MM.1S (cell line): ENCODE measurements at regions not wholly inside any gene's neighbourhood (a gene's known extent, or its start where the extent isn't known, plus 50 kb on each side); places are given as distances from the start of the nearest gene placed in this dataset.

Source experiments
- DNase-seq: peaks from one replicate; pipeline ENCODE4 v3.0.0-alpha.2; 2015
- H2AFZ ChIP-seq: fragments of 300-600 bp; sonication (generic); 2 replicates; pipeline ENCODE4 v1.6.0; 2016; ENCODE audit warnings: antibody characterized with exemption, low read length
- H3F3A ChIP-seq: fragments of 300-600 bp; sonication (generic); 2 replicates; pipeline ENCODE4 v1.6.1; 2016; ENCODE audit warnings: mild to moderate bottlenecking, antibody characterized with exemption, low read length, moderate library complexity, mixed read lengths; ENCODE audit not compliant: insufficient read depth
- H3K27ac ChIP-seq: fragments of 300-600 bp; sonication (generic); 2 replicates; pipeline ENCODE4 v1.5.1; 2016; ENCODE audit warnings: mild to moderate bottlenecking, low read length
- H3K27me3 ChIP-seq: fragments of 300-600 bp; sonication (generic); replicated peaks from 2 replicates; pipeline ENCODE4 v1.6.0; 2016; ENCODE audit warnings: low read length; ENCODE audit not compliant: insufficient read depth
- H3K36me3 ChIP-seq: fragments of 300-600 bp; sonication (generic); replicated peaks from 2 replicates; pipeline ENCODE4 v1.6.1; 2016; ENCODE audit warnings: mild to moderate bottlenecking, low read length, mixed read lengths; ENCODE audit not compliant: insufficient read depth
- H3K4me1 ChIP-seq: fragments of 300-600 bp; sonication (generic); 2 replicates; pipeline ENCODE4 v1.6.1; 2016; ENCODE audit warnings: low read length, mixed read lengths
- H3K4me2 ChIP-seq: fragments of 300-600 bp; sonication (generic); 2 replicates; pipeline ENCODE4 v1.6.0; 2016; ENCODE audit warnings: low read depth, low read length
- H3K4me3 ChIP-seq: fragments of 300-600 bp; sonication (generic); 2 replicates; pipeline ENCODE4 v1.5.1; 2016; ENCODE audit warnings: low read length, mixed read lengths
- H3K79me2 ChIP-seq: fragments of 300-600 bp; sonication (generic); 2 replicates; pipeline ENCODE4 v1.6.1; 2016; ENCODE audit warnings: mixed run types, low read length, mixed read lengths
- H3K9ac ChIP-seq: fragments of 300-600 bp; sonication (generic); 2 replicates; pipeline ENCODE4 v1.6.1; 2016; ENCODE audit warnings: low read length, mixed read lengths
- H3K9me2 ChIP-seq: fragments of 300-600 bp; sonication (generic); replicated peaks from 2 replicates; pipeline ENCODE4 v1.6.1; 2016; ENCODE audit warnings: mild to moderate bottlenecking, low read length, mixed read lengths; ENCODE audit not compliant: insufficient read depth
- H3K9me3 ChIP-seq: fragments of 300-600 bp; sonication (generic); replicated peaks from 2 replicates; pipeline ENCODE4 v1.6.1; 2016; ENCODE audit warnings: mild to moderate bottlenecking, low read length, mixed read lengths; ENCODE audit not compliant: insufficient read depth
- H4K20me1 ChIP-seq: fragments of 300-600 bp; sonication (generic); 2 replicates; pipeline ENCODE4 v1.6.1; 2016; ENCODE audit warnings: mild to moderate bottlenecking, low read length, moderate library complexity, mixed read lengths; ENCODE audit not compliant: insufficient read depth
- CTCF ChIP-seq: fragments of 300-600 bp; sonication (generic); IDR thresholded peaks from 2 replicates; pipeline ENCODE4 v1.5.1; 2016; ENCODE audit warnings: antibody characterized with exemption, low read length, mixed read lengths
- EZH2 ChIP-seq: fragments of 300-600 bp; sonication (generic); optimal IDR thresholded peaks from 2 replicates; pipeline ENCODE3; 2017; ENCODE audit warnings: low read depth, mild to moderate bottlenecking, antibody characterized with exemption, low read length, mixed read lengths
- EZH2phosphoT487 ChIP-seq: fragments of 300-600 bp; sonication (generic); IDR thresholded peaks from 2 replicates; pipeline ENCODE4 v1.6.1; 2018; ENCODE audit warnings: antibody characterized with exemption, low read length

GRCh38 chr2:21429747-21430146 is 306.0 kb downstream of the TDRD15 start:
- no peak overlapping the region for H3K4me2 ChIP-seq
- no peak overlapping the region for H3K4me3 ChIP-seq
- no peaks in the 10 kb centered on the region for H3K36me3 ChIP-seq
- H3K27me3 ChIP-seq = no peaks in the 10 kb centered on the region
- no peaks in the 10 kb centered on the region for H3K79me2 ChIP-seq
- TF ChIP-seq CTCF (no peak), EZH2phosphoT487 (no peak), EZH2 (no peak)
- no peaks in the 10 kb centered on the region for H3K9me3 ChIP-seq
- no peaks in the 10 kb centered on the region for H3K9me2 ChIP-seq
- no peaks in the 10 kb centered on the region for H4K20me1 ChIP-seq
- H3F3A ChIP-seq = no peaks in the 10 kb centered on the region
- H2AFZ ChIP-seq = no peak overlapping the region
- no peak overlapping the region for H3K27ac ChIP-seq
- no peaks in the 10 kb centered on the region for H3K4me1 ChIP-seq
- DNase-seq = no peak
- H3K9ac ChIP-seq = no peak overlapping the region

- DNase-seq = no peak
- Histone ChIP-seq H3K27ac (no peak overlapping the region), H4K20me1 (no peaks in the 10 kb centered on the region), H3K4me1 (no peaks in the 10 kb centered on the region), H3K9me2 (no peaks in the 10 kb centered on the region), H2AFZ (no peak overlapping the region), H3K9ac (no peak overlapping the region), H3K4me3 (no peak overlapping the region), H3F3A (no peaks in the 10 kb centered on the region), H3K9me3 (no peaks in the 10 kb centered on the region), H3K4me2 (no peak overlapping the region), H3K79me2 (no peaks in the 10 kb centered on the region), H3K27me3 (no peaks in the 10 kb centered on the region), H3K36me3 (no peaks in the 10 kb centered on the region)
- TF ChIP-seq CTCF (no peak), EZH2phosphoT487 (no peak), EZH2 (no peak)
Measured at GRCh38 chr2:21431078-21431477, 307.3 kb downstream of the TDRD15 start.

- H3K9me3 ChIP-seq = no peaks in the 10 kb centered on the region
- no peaks in the 10 kb centered on the region for H3K79me2 ChIP-seq
- no peak overlapping the region for H3K4me2 ChIP-seq
- no peak overlapping the region for H2AFZ ChIP-seq
- no peaks in the 10 kb centered on the region for H3K4me1 ChIP-seq
- no peaks in the 10 kb centered on the region for H3K27me3 ChIP-seq
- H4K20me1 ChIP-seq = no peaks in the 10 kb centered on the region
- no peaks in the 10 kb centered on the region for H3F3A ChIP-seq
- no peak overlapping the region for H3K27ac ChIP-seq
- no peak for DNase-seq
- H3K36me3 ChIP-seq = no peaks in the 10 kb centered on the region
- H3K4me3 ChIP-seq = no peak overlapping the region
- TF ChIP-seq EZH2 (no peak), CTCF (no peak), EZH2phosphoT487 (no peak)
- H3K9me2 ChIP-seq = no peaks in the 10 kb centered on the region
- H3K9ac ChIP-seq = no peak overlapping the region
Measured at GRCh38 chr2:21438949-21439348, 315.2 kb downstream of the TDRD15 start.

GRCh38 chr2:21441442-21441841 is 317.7 kb downstream of the TDRD15 start:
- Histone ChIP-seq H3K79me2 (no peaks in the 10 kb centered on the region), H3K9me3 (no peaks in the 10 kb centered on the region), H3K27me3 (no peaks in the 10 kb centered on the region), H3K9me2 (no peaks in the 10 kb centered on the region), H3K4me1 (no peaks in the 10 kb centered on the region), H3K27ac (no peak overlapping the region), H3K9ac (no peak overlapping the region), H3K4me3 (no peak overlapping the region), H3K4me2 (no peak overlapping the region), H3F3A (no peaks in the 10 kb centered on the region), H4K20me1 (no peaks in the 10 kb centered on the region), H2AFZ (no peak overlapping the region), H3K36me3 (no peaks in the 10 kb centered on the region)
- DNase-seq = no peak
- no peak for TF ChIP-seq CTCF
- TF ChIP-seq EZH2phosphoT487 = no peak
- no peak for TF ChIP-seq EZH2
